ENCODE measurements at regions not wholly inside any gene's neighbourhood (a gene's known extent, or its start where the extent isn't known, plus 50 kb on each side); places are given as distances from the start of the nearest gene placed in this dataset.

DNA sequence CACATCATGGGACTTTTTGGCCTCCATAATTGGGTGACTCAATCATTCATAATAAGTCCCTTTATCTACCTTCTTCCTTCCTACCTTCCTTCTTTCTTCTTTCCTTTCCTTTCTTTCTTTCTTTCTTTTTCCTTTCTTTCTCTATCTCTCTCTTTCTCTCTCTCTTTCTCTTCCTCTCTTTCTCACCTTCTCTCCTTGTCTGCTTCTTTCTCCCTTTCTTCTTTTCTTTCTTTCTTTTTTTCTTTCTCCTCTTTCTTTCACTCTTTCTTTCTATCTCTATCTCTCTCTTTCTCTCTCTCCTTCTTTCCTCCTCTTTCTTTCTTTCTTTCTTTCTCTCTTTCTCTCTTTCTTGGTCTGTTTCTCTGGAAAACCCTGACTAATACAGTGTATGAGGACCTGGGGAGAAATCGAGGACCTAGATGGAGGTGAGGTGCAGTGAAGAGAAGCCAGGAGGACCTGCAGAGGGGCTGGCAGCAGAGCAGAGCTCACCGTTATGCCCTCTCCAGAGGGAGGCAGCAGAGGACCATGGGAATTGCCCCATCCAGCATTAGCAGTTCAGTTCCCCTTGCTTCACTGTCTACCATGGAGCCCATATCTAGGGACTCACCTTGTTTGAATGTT, 52.7 kb upstream of the BTRC start:
- POLR2A ChIA-PET, result interaction anchor here (1.1 kb wide), 1 partner anchor 141 kb away, joined by 4 read pairs; no protein-coding TSS in a partner anchor
- peak; percentile 51 for DNase-seq (ENCODE audit: low spot score)

More for the DNA sequence above, 52.7 kb upstream of the BTRC start:
- peaks cover 2 to 56% of the 10 kb centered on the region in 2 experiments; a peak in 3 of 5 replicates for H3K27me3 ChIP-seq (ENCODE audit: control insufficient read depth in 1 of 2, insufficient read depth in 2 of 2, low read length in 2 of 2)
- CTCF ChIA-PET (ENCODE audit: low intra/inter-chr PET ratio, low total read pairs), result interaction anchor here (0.7 to 1.5 kb wide), 3 partner anchors 141 to 166 kb away, joined by 3 to 8 read pairs (median 7); no protein-coding TSS in a partner anchor
- intact Hi-C loops (cut with micrococcal nuclease; ENCODE audit: unreplicated experiment) (loop anchor here (1.0 kb wide), 1 partner anchor 141 kb away; no protein-coding TSS in a partner anchor), in situ Hi-C loops (cut with HindIII; ENCODE audit: extremely low pct_ligation_motif_present, low pct_unique_long_range_greater_than_20kb) (loop anchor here (10.0 kb wide), 1 partner anchor 144 kb away; no protein-coding TSS in a partner anchor)
- no peak overlapping the region for H2AFZ ChIP-seq (ENCODE audit: low read length)
- H3K79me2 ChIP-seq (ENCODE audit: insufficient read depth, low read length), result no peaks in the 10 kb centered on the region
- H3K4me3 ChIP-seq (replicated peaks in 1 of 3; ENCODE audit: insufficient read depth in 1 of 3, low read depth in 2 of 3, low read length in 3 of 3), result no peak overlapping the region
- TF ChIP-seq STAG1 (CRISPR knock-in tag; IDR thresholded peaks at IDR 0.05) (peak; percentile 89), ZFP91 (CRISPR knock-in tag; IDR thresholded peaks at IDR 0.05; ENCODE audit: borderline replicate concordance) (0 out of 2 replicates have a peak, but pooled peaks have one; percentile 31), SMC3 (IDR thresholded peaks at IDR 0.05; ENCODE audit: low read length) (peak; percentile 87), RAD21 (CRISPR knock-in tag; IDR thresholded peaks at IDR 0.05) (peak; percentile 79), ZNF256 (CRISPR knock-in tag; conservative IDR thresholded peaks at IDR 0.05) (no peak), ZNF512 (CRISPR knock-in tag; IDR thresholded peaks at IDR 0.05) (peak; percentile 60; the same call in 1 of the 2 replicates), ZNF337 (CRISPR knock-in tag; IDR thresholded peaks at IDR 0.05; ENCODE audit: borderline replicate concordance, low read depth) (no peak), ZNF577 (CRISPR knock-in tag; IDR thresholded peaks at IDR 0.05; ENCODE audit: borderline replicate concordance, low read depth) (no peak)
- TF ChIP-seq, protein P1, sequence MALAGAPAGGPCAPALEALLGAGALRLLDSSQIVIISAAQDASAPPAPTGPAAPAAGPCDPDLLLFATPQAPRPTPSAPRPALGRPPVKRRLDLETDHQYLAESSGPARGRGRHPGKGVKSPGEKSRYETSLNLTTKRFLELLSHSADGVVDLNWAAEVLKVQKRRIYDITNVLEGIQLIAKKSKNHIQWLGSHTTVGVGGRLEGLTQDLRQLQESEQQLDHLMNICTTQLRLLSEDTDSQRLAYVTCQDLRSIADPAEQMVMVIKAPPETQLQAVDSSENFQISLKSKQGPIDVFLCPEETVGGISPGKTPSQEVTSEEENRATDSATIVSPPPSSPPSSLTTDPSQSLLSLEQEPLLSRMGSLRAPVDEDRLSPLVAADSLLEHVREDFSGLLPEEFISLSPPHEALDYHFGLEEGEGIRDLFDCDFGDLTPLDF (CRISPR knock-in tag; IDR thresholded peaks at IDR 0.05), result no peak
- TF ChIP-seq, protein P2, sequence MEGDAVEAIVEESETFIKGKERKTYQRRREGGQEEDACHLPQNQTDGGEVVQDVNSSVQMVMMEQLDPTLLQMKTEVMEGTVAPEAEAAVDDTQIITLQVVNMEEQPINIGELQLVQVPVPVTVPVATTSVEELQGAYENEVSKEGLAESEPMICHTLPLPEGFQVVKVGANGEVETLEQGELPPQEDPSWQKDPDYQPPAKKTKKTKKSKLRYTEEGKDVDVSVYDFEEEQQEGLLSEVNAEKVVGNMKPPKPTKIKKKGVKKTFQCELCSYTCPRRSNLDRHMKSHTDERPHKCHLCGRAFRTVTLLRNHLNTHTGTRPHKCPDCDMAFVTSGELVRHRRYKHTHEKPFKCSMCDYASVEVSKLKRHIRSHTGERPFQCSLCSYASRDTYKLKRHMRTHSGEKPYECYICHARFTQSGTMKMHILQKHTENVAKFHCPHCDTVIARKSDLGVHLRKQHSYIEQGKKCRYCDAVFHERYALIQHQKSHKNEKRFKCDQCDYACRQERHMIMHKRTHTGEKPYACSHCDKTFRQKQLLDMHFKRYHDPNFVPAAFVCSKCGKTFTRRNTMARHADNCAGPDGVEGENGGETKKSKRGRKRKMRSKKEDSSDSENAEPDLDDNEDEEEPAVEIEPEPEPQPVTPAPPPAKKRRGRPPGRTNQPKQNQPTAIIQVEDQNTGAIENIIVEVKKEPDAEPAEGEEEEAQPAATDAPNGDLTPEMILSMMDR (CRISPR knock-in tag; IDR thresholded peaks at IDR 0.05), result peak; percentile 87
- BruUV-seq (replicated peaks), result no TSS peak
- H4K20me1 ChIP-seq (ENCODE audit: insufficient read depth, low read length), result no peaks in the 10 kb centered on the region
- no peaks in the 10 kb centered on the region for H3K9me3 ChIP-seq (ENCODE audit: low read length)
- H3K9ac ChIP-seq (ENCODE audit: insufficient read depth, low read depth, low read length), result no peak overlapping the region
- H3K4me1 ChIP-seq (ENCODE audit: insufficient read depth, low read length), result no peaks in the 10 kb centered on the region
- H3K4me2 ChIP-seq (ENCODE audit: low read depth, low read length), result no peak overlapping the region
- H3K27ac ChIP-seq (ENCODE audit: extremely low read length, insufficient read depth, low read length), result no peak overlapping the region
- FAIRE-seq (peak; percentile 66), ATAC-seq (peak; percentile 91)
- H3K36me3 ChIP-seq (replicated peaks in 1 of 2; ENCODE audit: control insufficient read depth in 1 of 2, insufficient read depth in 2 of 2, low read length in 2 of 2), result no peaks in the 10 kb centered on the region
- 3% methylated on average over 2 of the region's 2 CpGs for WGBS (ENCODE audit: low lambda C conversion rate)

All from HepG2 (cell line).